Neural progenitor cell (in vitro differentiated cells): ENCODE measurements at regions not wholly inside any gene's neighbourhood (a gene's known extent, or its start where the extent isn't known, plus 50 kb on each side); places are given as distances from the start of the nearest gene placed in this dataset.

ENCODE experiments used
- DNase-seq: peaks from one replicate; pipeline ENCODE4 v3.0.0-alpha.2; 2016; ENCODE audit warnings: low spot score
- H2AFZ ChIP-seq: fragments of 200-600 bp; sonication (generic); replicated peaks from 2 replicates; pipeline ENCODE4 v1.6.1; 2016; ENCODE audit warnings: antibody characterized with exemption
- H3F3A ChIP-seq: fragments of 200-600 bp; sonication (generic); 2 replicates; pipeline ENCODE4 v1.6.1; 2016; ENCODE audit warnings: antibody characterized with exemption, low read depth
- H3K27ac ChIP-seq: fragments of 200-600 bp; sonication (generic); 2 replicates; pipeline ENCODE4 v1.5.1; 2016; ENCODE audit warnings: mild to moderate bottlenecking
- H3K27me3 ChIP-seq: fragments of 200-600 bp; sonication (generic); 2 replicates; pipeline ENCODE4 v1.6.1; 2016; ENCODE audit warnings: mild to moderate bottlenecking, moderate library complexity
- H3K36me3 ChIP-seq: fragments of 200-600 bp; sonication (generic); 2 replicates; pipeline ENCODE4 v1.5.1; 2016
- H3K4me1 ChIP-seq: fragments of 200-600 bp; sonication (generic); 2 replicates; pipeline ENCODE4 v1.6.1; 2016; ENCODE audit warnings: mixed run types
- H3K4me2 ChIP-seq: fragments of 200-600 bp; sonication (generic); 2 replicates; pipeline ENCODE4 v1.6.1; 2016
- H3K4me3 ChIP-seq: fragments of 200-600 bp; sonication (generic); 2 replicates; pipeline ENCODE4 v1.5.1; 2016
- H3K79me2 ChIP-seq: fragments of 200-600 bp; sonication (generic); 2 replicates; pipeline ENCODE4 v1.6.1; 2016; ENCODE audit warnings: low read depth
- H3K9ac ChIP-seq: fragments of 200-600 bp; sonication (generic); 2 replicates; pipeline ENCODE4 v1.6.1; 2016
- H3K9me3 ChIP-seq: fragments of 200-600 bp; sonication (generic); 2 replicates; pipeline ENCODE4 v1.5.1; 2016; ENCODE audit warnings: low read depth
- H4K20me1 ChIP-seq: fragments of 200-600 bp; sonication (generic); 2 replicates; pipeline ENCODE4 v1.6.1; 2016; ENCODE audit warnings: low read depth
- H3K27ac Mint-ChIP-seq: 3 replicates; pipeline ENCODE4 v1.8.0; 2021; ENCODE audit warnings: mixed read lengths
- H3K27me3 Mint-ChIP-seq: 2 replicates; pipeline ENCODE4 v1.8.0; 2022; ENCODE audit warnings: low read depth, mild to moderate bottlenecking, inconsistent platforms, moderate library complexity, mixed read lengths; ENCODE audit not compliant: insufficient read depth
- H3K36me3 Mint-ChIP-seq: 3 replicates; pipeline ENCODE4 v1.8.0; 2021; ENCODE audit warnings: mixed read lengths
- H3K4me1 Mint-ChIP-seq: 3 replicates; pipeline ENCODE4 v1.8.0; 2021; ENCODE audit warnings: mixed read lengths
- H3K4me3 Mint-ChIP-seq: 3 replicates; pipeline ENCODE4 v1.8.0; 2021; ENCODE audit warnings: mild to moderate bottlenecking, moderate library complexity, mixed read lengths
- H3K9me3 Mint-ChIP-seq: 3 replicates; pipeline ENCODE4 v1.8.0; 2020; ENCODE audit warnings: mixed read lengths
- EZH2 ChIP-seq: fragments of 200-600 bp; sonication (generic); IDR thresholded peaks from 2 replicates; pipeline ENCODE4 v1.6.1; 2017; ENCODE audit warnings: antibody characterized with exemption, mild to moderate bottlenecking, moderate library complexity
- EZH2phosphoT487 ChIP-seq: fragments of 200-600 bp; sonication (generic); IDR thresholded peaks from 2 replicates; pipeline ENCODE4 v1.6.1; 2017; ENCODE audit warnings: antibody characterized with exemption
- TF ChIP-seq, protein P1 (sequence below): fragments of 200-600 bp; sonication (generic); IDR thresholded peaks from 2 replicates; pipeline ENCODE4 v1.5.1; 2017; ENCODE audit warnings: antibody characterized with exemption, mild to moderate bottlenecking

DNA sequence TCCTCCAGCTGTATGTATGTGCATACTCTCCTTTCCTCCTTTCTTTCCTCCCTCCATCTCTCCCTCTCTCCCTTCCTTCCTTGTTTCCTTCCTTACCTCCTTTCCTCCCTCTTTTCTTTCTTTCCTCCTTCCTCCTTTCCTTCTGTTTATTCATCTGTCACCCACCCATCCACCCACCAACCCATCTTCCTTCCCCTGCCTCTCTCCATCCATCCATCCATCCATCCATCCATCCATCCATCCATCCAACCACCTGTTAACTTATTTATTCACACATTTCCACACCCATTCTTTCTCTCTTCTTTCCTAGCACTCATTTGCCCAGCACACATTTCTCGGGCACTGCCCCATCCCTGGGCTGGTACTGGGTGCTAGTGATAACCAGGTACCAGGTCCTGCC is 443.9 kb downstream of the MIAT start:
- no peaks in the 10 kb centered on the region for H3K9me3 ChIP-seq
- no peak for DNase-seq
- H3K4me3 ChIP-seq: peak overlapping the region; percentile 5
- peak overlapping the region; percentile 45 for H2AFZ ChIP-seq
- H3K4me3 Mint-ChIP-seq: peak overlapping the region; percentile 68
- H3K27ac ChIP-seq: no peak overlapping the region
- no peaks in the 10 kb centered on the region for H3K36me3 ChIP-seq
- peaks cover 19% of the 10 kb centered on the region for H3K4me1 ChIP-seq
- no peak overlapping the region for H3K9ac ChIP-seq
- H3K4me1 Mint-ChIP-seq: peaks cover 58% of the 10 kb centered on the region
- peaks cover 32% of the 10 kb centered on the region for H3K27me3 Mint-ChIP-seq
- peaks cover 5% of the 10 kb centered on the region for H3F3A ChIP-seq
- H4K20me1 ChIP-seq: no peaks in the 10 kb centered on the region
- H3K27me3 ChIP-seq: peaks cover 5% of the 10 kb centered on the region
- no peaks in the 10 kb centered on the region for H3K9me3 Mint-ChIP-seq
- TF ChIP-seq, protein P1, sequence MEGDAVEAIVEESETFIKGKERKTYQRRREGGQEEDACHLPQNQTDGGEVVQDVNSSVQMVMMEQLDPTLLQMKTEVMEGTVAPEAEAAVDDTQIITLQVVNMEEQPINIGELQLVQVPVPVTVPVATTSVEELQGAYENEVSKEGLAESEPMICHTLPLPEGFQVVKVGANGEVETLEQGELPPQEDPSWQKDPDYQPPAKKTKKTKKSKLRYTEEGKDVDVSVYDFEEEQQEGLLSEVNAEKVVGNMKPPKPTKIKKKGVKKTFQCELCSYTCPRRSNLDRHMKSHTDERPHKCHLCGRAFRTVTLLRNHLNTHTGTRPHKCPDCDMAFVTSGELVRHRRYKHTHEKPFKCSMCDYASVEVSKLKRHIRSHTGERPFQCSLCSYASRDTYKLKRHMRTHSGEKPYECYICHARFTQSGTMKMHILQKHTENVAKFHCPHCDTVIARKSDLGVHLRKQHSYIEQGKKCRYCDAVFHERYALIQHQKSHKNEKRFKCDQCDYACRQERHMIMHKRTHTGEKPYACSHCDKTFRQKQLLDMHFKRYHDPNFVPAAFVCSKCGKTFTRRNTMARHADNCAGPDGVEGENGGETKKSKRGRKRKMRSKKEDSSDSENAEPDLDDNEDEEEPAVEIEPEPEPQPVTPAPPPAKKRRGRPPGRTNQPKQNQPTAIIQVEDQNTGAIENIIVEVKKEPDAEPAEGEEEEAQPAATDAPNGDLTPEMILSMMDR: no peak
- TF ChIP-seq EZH2phosphoT487 (no peak), EZH2 (no peak)
- H3K4me2 ChIP-seq: peak overlapping the region; percentile 69
- H3K27ac Mint-ChIP-seq: peak overlapping the region; percentile 30
- H3K36me3 Mint-ChIP-seq: no peaks in the 10 kb centered on the region
- no peaks in the 10 kb centered on the region for H3K79me2 ChIP-seq

DNA sequence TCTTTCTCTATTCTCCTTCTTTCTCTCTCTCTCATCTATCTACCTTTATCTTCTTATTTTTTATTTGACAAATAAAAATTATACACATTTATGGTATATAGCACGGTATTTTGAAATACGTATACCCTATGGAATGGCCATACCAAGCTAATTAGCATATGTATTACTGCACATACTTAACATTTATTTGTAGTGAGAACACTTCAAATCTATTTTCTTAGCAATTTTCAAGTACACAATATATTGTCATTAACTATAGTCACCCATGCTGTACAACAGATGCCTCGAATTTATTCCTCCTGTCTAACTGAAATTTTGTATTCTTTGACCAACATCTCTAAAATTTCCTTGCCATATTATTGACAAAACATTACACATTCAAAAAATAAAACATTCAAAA is 447.1 kb downstream of the MIAT start:
- peaks cover 4% of the 10 kb centered on the region for H3F3A ChIP-seq
- no peak overlapping the region for H3K4me3 Mint-ChIP-seq
- no peaks in the 10 kb centered on the region for H3K36me3 ChIP-seq
- H3K36me3 Mint-ChIP-seq: no peaks in the 10 kb centered on the region
- H3K79me2 ChIP-seq: no peaks in the 10 kb centered on the region
- no peaks in the 10 kb centered on the region for H4K20me1 ChIP-seq
- peaks cover 5% of the 10 kb centered on the region for H3K27me3 ChIP-seq
- no peaks in the 10 kb centered on the region for H3K9me3 ChIP-seq
- H3K4me3 ChIP-seq: no peak overlapping the region
- H3K4me1 ChIP-seq: peaks cover 19% of the 10 kb centered on the region
- H3K4me1 Mint-ChIP-seq: peaks cover 52% of the 10 kb centered on the region
- H3K9me3 Mint-ChIP-seq: no peaks in the 10 kb centered on the region
- no peak overlapping the region for H3K27ac Mint-ChIP-seq
- no peak overlapping the region for H3K27ac ChIP-seq
- H3K4me2 ChIP-seq: no peak overlapping the region
- H3K9ac ChIP-seq: no peak overlapping the region
- no peak overlapping the region for H2AFZ ChIP-seq
- DNase-seq: no peak
- TF ChIP-seq EZH2phosphoT487: no peak
- TF ChIP-seq EZH2: no peak
- TF ChIP-seq, protein P1: no peak
- peaks cover 21% of the 10 kb centered on the region for H3K27me3 Mint-ChIP-seq

DNA sequence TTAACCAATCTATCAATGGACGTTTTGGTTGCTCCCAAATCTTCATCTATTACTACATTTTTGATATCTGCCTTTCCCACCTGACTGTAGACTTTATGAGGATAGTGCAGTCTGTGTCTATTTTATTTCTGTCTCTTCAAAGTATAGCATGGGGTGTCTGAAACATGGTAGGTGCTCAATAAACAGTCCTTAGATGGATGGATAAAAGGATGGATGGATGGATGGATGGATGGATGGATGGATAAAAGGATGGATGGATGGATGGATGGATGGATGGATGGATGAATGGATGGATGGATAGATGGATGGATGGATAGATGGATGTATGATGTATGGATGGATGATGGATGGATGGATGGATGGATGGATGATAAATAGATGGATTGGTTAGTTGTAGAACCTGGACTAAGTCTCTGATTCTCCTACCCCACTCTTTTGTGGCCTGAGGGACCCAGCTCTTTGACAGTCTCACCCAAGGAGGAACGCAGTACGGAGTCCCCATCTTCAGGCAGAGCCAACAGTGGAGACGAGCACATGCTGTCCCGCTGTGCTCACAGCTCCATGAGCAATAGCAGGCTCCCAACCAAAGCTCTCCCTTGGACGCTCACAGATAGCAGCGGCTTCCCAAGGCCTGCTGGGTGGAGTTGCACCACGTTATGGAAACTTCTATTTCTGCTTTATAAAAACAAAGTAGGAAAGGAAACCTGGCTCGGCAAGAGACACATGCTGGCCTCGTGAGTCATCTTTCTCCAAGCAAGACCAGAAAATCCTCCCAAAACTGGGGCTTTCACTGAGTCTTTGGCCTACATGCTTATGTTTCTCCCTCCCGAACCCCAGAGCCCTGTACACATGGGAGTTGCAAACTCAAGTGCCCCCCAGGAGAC is 448.0 kb downstream of the MIAT start:
- peaks cover 11% of the 10 kb centered on the region for H3K4me1 ChIP-seq
- no peaks in the 10 kb centered on the region for H3K36me3 ChIP-seq
- peaks cover 2% of the 10 kb centered on the region for H3F3A ChIP-seq
- H3K27me3 ChIP-seq: peaks cover 5% of the 10 kb centered on the region
- no peak overlapping the region for H3K27ac ChIP-seq
- H3K9ac ChIP-seq: no peak overlapping the region
- TF ChIP-seq EZH2phosphoT487 (no peak), EZH2 (no peak)
- TF ChIP-seq, protein P1: no peak
- no peak overlapping the region for H2AFZ ChIP-seq
- no peaks in the 10 kb centered on the region for H4K20me1 ChIP-seq
- Mint-ChIP-seq H3K4me1 (peaks cover 50% of the 10 kb centered on the region), H3K4me3 (no peak overlapping the region), H3K36me3 (no peaks in the 10 kb centered on the region), H3K9me3 (no peaks in the 10 kb centered on the region), H3K27ac (peak overlapping the region; percentile 74), H3K27me3 (peaks cover 17% of the 10 kb centered on the region)
- H3K4me2 ChIP-seq: no peak overlapping the region
- no peak for DNase-seq
- no peaks in the 10 kb centered on the region for H3K9me3 ChIP-seq
- no peaks in the 10 kb centered on the region for H3K79me2 ChIP-seq
- no peak overlapping the region for H3K4me3 ChIP-seq
